ENCODE measurements at regions not wholly inside any gene's neighbourhood (a gene's known extent, or its start where the extent isn't known, plus 50 kb on each side); places are given as distances from the start of the nearest gene placed in this dataset.

DNA sequence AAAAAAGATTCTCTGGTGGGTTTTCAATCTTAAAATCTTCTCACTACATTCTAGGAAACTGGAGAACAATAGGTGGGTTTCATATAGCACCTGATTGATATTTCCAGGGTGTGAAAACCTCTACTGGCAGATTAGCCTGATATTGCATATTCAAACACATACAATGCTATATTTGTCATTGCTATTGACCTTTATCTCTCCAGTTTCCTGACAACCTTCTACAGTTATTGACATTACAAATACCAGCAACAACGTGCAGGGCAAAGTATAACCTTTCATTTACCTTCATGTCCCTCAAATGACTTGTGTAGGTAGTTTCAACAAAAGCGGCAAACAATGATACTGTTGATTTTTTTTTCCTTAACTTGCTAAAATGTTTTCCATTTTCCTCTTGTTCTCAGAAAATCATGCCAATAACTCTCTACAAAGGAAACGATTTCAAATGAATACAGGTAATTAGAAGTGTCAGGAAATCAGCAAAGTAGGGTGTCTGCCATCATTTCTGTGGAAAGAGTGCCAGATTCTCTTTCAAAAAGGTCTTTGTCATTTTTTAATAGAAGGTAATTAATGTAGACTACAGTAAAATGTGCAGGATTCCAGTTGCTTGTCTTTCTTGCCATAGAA, 72.6 kb upstream of the CDIN1 start (continued):
- TF ChIP-seq ZNF234 (CRISPR knock-in tag; conservative IDR thresholded peaks at IDR 0.05) (no peak), CREB1 (IDR thresholded peaks at IDR 0.05) (peak; percentile 64), CREB1 (CRISPR knock-in tag; IDR thresholded peaks at IDR 0.05) (peak; percentile 87), ZNF143 (CRISPR knock-in tag; IDR thresholded peaks at IDR 0.05) (no peak), GFI1 (CRISPR knock-in tag; IDR thresholded peaks at IDR 0.05; ENCODE audit: borderline replicate concordance) (peak; percentile 92), FOXJ3 (CRISPR knock-in tag; IDR thresholded peaks at IDR 0.05; ENCODE audit: borderline replicate concordance) (peak; percentile 95), ZNF12 (CRISPR knock-in tag; IDR thresholded peaks at IDR 0.05) (0 out of 2 replicates have a peak, but pooled peaks have one; percentile 58), MXI1 (IDR thresholded peaks at IDR 0.05; ENCODE audit: borderline replicate concordance, low read depth, low read length) (no peak; the same call in 2 of the 3 replicates), ELF1 (CRISPR knock-in tag; IDR thresholded peaks at IDR 0.05) (no peak), ATRX (CRISPR knock-in tag; IDR thresholded peaks at IDR 0.05; ENCODE audit: borderline replicate concordance) (no peak), ZNF264 (CRISPR knock-in tag; IDR thresholded peaks at IDR 0.05) (no peak), NAIF1 (CRISPR knock-in tag; IDR thresholded peaks at IDR 0.05; ENCODE audit: borderline replicate concordance) (no peak), FOXA1 (IDR thresholded peaks at IDR 0.05) (peak; percentile 100), FOXA1 (CRISPR knock-in tag; IDR thresholded peaks at IDR 0.05) (peak; percentile 100), ZNF629 (CRISPR knock-in tag; conservative IDR thresholded peaks at IDR 0.05) (no peak), SYNCRIP (IDR thresholded peaks at IDR 0.05; ENCODE audit: insufficient read depth, low read depth, low read length) (no peak), MTA1 (CRISPR knock-in tag; IDR thresholded peaks at IDR 0.05; ENCODE audit: borderline replicate concordance) (no peak), MYC (CRISPR knock-in tag; IDR thresholded peaks at IDR 0.05; ENCODE audit: borderline replicate concordance) (no peak), ZNF589 (CRISPR knock-in tag; conservative IDR thresholded peaks at IDR 0.05) (no peak), SCMH1 (CRISPR knock-in tag; IDR thresholded peaks at IDR 0.05; ENCODE audit: borderline replicate concordance) (no peak), ZNF251 (CRISPR knock-in tag; IDR thresholded peaks at IDR 0.05) (no peak), ARHGAP35 (CRISPR knock-in tag; IDR thresholded peaks at IDR 0.05; ENCODE audit: borderline replicate concordance) (no peak), YEATS4 (CRISPR knock-in tag; IDR thresholded peaks at IDR 0.05; ENCODE audit: borderline replicate concordance) (no peak), ZNF547 (CRISPR knock-in tag; IDR thresholded peaks at IDR 0.05) (no peak)
- TF ChIP-seq, protein P1, sequence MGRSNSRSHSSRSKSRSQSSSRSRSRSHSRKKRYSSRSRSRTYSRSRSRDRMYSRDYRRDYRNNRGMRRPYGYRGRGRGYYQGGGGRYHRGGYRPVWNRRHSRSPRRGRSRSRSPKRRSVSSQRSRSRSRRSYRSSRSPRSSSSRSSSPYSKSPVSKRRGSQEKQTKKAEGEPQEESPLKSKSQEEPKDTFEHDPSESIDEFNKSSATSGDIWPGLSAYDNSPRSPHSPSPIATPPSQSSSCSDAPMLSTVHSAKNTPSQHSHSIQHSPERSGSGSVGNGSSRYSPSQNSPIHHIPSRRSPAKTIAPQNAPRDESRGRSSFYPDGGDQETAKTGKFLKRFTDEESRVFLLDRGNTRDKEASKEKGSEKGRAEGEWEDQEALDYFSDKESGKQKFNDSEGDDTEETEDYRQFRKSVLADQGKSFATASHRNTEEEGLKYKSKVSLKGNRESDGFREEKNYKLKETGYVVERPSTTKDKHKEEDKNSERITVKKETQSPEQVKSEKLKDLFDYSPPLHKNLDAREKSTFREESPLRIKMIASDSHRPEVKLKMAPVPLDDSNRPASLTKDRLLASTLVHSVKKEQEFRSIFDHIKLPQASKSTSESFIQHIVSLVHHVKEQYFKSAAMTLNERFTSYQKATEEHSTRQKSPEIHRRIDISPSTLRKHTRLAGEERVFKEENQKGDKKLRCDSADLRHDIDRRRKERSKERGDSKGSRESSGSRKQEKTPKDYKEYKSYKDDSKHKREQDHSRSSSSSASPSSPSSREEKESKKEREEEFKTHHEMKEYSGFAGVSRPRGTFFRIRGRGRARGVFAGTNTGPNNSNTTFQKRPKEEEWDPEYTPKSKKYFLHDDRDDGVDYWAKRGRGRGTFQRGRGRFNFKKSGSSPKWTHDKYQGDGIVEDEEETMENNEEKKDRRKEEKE (IDR thresholded peaks at IDR 0.05), result no peak
- TF ChIP-seq, protein P2, sequence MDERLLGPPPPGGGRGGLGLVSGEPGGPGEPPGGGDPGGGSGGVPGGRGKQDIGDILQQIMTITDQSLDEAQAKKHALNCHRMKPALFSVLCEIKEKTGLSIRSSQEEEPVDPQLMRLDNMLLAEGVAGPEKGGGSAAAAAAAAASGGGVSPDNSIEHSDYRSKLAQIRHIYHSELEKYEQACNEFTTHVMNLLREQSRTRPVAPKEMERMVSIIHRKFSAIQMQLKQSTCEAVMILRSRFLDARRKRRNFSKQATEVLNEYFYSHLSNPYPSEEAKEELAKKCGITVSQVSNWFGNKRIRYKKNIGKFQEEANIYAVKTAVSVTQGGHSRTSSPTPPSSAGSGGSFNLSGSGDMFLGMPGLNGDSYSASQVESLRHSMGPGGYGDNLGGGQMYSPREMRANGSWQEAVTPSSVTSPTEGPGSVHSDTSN (CRISPR knock-in tag; IDR thresholded peaks at IDR 0.05), result peak; percentile 71
- TF ChIP-seq, protein P3, sequence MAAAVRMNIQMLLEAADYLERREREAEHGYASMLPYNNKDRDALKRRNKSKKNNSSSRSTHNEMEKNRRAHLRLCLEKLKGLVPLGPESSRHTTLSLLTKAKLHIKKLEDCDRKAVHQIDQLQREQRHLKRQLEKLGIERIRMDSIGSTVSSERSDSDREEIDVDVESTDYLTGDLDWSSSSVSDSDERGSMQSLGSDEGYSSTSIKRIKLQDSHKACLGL (CRISPR knock-in tag; IDR thresholded peaks at IDR 0.05), result no peak
- TF ChIP-seq, protein P4, sequence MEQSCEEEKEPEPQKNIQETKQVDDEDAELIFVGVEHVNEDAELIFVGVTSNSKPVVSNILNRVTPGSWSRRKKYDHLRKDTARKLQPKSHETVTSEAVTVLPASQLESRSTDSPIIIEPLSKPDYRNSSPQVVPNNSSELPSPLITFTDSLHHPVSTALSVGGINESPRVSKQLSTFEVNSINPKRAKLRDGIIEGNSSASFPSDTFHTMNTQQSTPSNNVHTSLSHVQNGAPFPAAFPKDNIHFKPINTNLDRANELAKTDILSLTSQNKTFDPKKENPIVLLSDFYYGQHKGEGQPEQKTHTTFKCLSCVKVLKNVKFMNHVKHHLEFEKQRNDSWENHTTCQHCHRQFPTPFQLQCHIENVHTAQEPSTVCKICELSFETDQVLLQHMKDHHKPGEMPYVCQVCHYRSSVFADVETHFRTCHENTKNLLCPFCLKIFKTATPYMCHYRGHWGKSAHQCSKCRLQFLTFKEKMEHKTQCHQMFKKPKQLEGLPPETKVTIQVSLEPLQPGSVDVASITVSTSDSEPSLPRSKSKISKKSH (CRISPR knock-in tag; IDR thresholded peaks at IDR 0.05; ENCODE audit: borderline replicate concordance), result no peak

Data from HepG2 (cell line).